ENCODE measurements at regions not wholly inside any gene's neighbourhood (a gene's known extent, or its start where the extent isn't known, plus 50 kb on each side); places are given as distances from the start of the nearest gene placed in this dataset.

DNA sequence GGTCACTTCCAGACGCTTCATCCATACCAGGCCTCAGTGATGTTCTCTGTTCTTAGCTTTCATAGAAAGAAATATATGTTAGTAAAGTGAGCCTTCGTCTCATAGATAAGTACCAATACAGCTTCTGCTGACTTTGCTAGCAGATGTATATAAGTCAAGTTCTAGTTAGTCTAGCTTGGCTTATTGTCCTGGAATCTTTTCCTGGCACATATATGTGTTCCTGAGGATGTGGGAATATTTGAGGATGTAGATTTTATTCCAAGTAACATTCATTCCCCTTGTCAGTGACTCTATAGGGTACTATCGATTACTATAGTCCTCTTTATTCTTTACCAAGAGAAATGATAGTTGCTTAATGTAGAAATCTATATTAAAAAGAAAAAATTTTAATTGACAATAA lies 135.2 kb upstream of the FAM9C start:
- intact Hi-C loops (cut with DNase I), result no loop called here
- peak; percentile 21 for FAIRE-seq
- no peak for TF ChIP-seq CTCF (IDR thresholded peaks at IDR 0.05; ENCODE audit: borderline replicate concordance, extremely low read depth, insufficient read depth)

DNA sequence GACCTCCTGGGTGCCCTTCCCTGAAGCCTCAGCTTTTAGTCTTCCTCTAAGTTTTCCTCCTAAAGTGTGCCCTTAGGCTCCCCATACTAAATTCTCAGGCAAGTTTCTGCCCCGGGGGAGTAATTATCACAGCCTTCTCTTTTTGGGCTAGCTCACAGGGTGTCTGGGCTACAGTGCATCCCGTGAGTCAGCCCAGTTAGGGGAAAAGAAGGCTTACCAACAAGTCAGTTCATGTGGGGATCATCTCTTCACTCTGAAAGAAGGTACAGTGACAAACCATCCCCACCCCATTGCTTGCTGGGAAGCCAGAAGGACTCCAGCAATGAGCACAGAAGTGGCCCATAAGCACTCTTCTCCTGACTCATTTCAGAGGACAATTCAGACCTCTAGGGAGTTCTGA lies 134.7 kb upstream of the FAM9C start:
- no peak for FAIRE-seq
- Histone ChIP-seq H3K36me3 (ENCODE audit: control insufficient read depth in 2 of 3, insufficient read depth in 3 of 3, low read length in 3 of 3) (no peaks in the 10 kb centered on the region), H3K27me3 (ENCODE audit: control insufficient read depth, insufficient read depth, low read length) (no peaks in the 10 kb centered on the region), H3K27ac (ENCODE audit: low read depth in 2 of 2, low read length in 2 of 2) (no peak overlapping the region), H3K9me3 (ENCODE audit: control insufficient read depth in 2 of 3, insufficient read depth in 1 of 3, low read length in 3 of 3) (no peaks in the 10 kb centered on the region), H3K9ac (ENCODE audit: low read length in 3 of 3) (no peak overlapping the region), H3K4me3 (ENCODE audit: low read length in 3 of 3) (no peak overlapping the region), H3K4me1 (ENCODE audit: control insufficient read depth in 2 of 3, insufficient read depth in 2 of 3, low read depth in 1 of 3, low read length in 3 of 3) (no peaks in the 10 kb centered on the region)
- intact Hi-C loops (cut with DNase I), result no loop called here
- TF ChIP-seq CTCF (IDR thresholded peaks at IDR 0.05; ENCODE audit: borderline replicate concordance, extremely low read depth, insufficient read depth), result no peak
- no peak for DNase-seq

More for the DNA sequence above, 135.2 kb upstream of the FAM9C start:
- Histone ChIP-seq H3K4me1 (ENCODE audit: control insufficient read depth in 2 of 3, insufficient read depth in 2 of 3, low read depth in 1 of 3, low read length in 3 of 3) (no peaks in the 10 kb centered on the region), H3K27ac (ENCODE audit: low read depth in 2 of 2, low read length in 2 of 2) (no peak overlapping the region), H3K9ac (ENCODE audit: low read length in 3 of 3) (no peak overlapping the region), H3K27me3 (ENCODE audit: control insufficient read depth, insufficient read depth, low read length) (no peaks in the 10 kb centered on the region), H3K36me3 (ENCODE audit: control insufficient read depth in 2 of 3, insufficient read depth in 3 of 3, low read length in 3 of 3) (no peaks in the 10 kb centered on the region), H3K9me3 (ENCODE audit: control insufficient read depth in 2 of 3, insufficient read depth in 1 of 3, low read length in 3 of 3) (no peaks in the 10 kb centered on the region), H3K4me3 (ENCODE audit: low read length in 3 of 3) (no peak overlapping the region)
- DNase-seq, result no peak

DNA sequence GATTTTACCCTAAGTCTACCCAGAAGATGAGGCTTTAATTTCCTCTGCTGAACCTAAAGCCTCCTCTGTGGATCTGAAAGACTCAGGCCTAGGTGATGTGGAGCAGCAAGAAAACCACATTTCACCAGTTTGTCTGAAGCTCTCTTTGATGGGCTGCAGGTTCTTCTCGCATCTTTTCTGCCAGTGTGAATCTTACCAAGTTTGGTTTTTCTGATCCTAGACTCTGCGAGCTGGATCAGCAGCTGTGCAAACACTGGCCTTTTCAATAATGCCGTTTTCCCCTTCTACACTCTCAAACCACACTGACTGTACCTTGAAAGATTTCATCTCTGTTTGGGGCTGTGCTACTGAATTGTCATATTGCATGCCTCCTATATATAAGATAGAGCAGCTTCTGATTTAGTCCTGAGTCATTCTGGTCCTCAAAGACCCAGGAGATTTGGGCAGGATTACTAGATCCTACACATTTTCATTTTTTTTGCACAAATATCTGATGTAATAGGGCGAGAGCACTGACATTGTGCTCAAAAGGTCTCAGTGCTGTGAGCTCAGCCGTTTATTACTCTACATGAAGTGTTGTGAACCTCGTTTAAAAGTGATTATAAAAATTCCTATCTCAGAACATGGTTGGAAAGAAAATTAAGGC lies 133.6 kb upstream of the FAM9C start:
- no peak for FAIRE-seq

More for the DNA sequence above, 133.6 kb upstream of the FAM9C start:
- intact Hi-C loops (cut with DNase I), result no loop called here
- Histone ChIP-seq H3K27me3 (ENCODE audit: control insufficient read depth, insufficient read depth, low read length) (no peaks in the 10 kb centered on the region), H3K36me3 (ENCODE audit: control insufficient read depth in 2 of 3, insufficient read depth in 3 of 3, low read length in 3 of 3) (no peaks in the 10 kb centered on the region), H3K9ac (ENCODE audit: low read length in 3 of 3) (no peak overlapping the region), H3K27ac (ENCODE audit: low read depth in 2 of 2, low read length in 2 of 2) (no peak overlapping the region), H3K4me3 (ENCODE audit: low read length in 3 of 3) (no peak overlapping the region), H3K4me1 (ENCODE audit: control insufficient read depth in 2 of 3, insufficient read depth in 2 of 3, low read depth in 1 of 3, low read length in 3 of 3) (no peaks in the 10 kb centered on the region), H3K9me3 (ENCODE audit: control insufficient read depth in 2 of 3, insufficient read depth in 1 of 3, low read length in 3 of 3) (no peaks in the 10 kb centered on the region)
- TF ChIP-seq CTCF (IDR thresholded peaks at IDR 0.05; ENCODE audit: borderline replicate concordance, extremely low read depth, insufficient read depth), result no peak
- DNase-seq, result no peak
